Panc1 (cell line): ENCODE measurements at regions not wholly inside any gene's neighbourhood (a gene's known extent, or its start where the extent isn't known, plus 50 kb on each side); places are given as distances from the start of the nearest gene placed in this dataset.

ENCODE experiments used
- ATAC-seq: fragments of 200-7000 bp; cut with Tn5 transposase; 2 replicates; pipeline ENCODE4 v1.9.1; 2020; ENCODE audit warnings: mild to moderate bottlenecking, moderate library complexity
- BruUV-seq: library from RNA; stranded (reverse); fragments of 400-500 nt; replicated peaks from 2 replicates; lab custom pipeline; 2021; lab: Mats Ljungman, UMichigan
- CTCF ChIA-PET: fragments of 300-600 bp; sonication (Branson Sonifier 250); formaldehyde crosslinking; loops from one replicate; lab custom pipeline; 2022; ENCODE audit warnings: antibody characterized with exemption; lab: Charles Lee
- POLR2A ChIA-PET: fragments of 300-600 bp; sonication (Branson Sonifier 250); formaldehyde crosslinking; loops from one replicate; lab custom pipeline; 2022; ENCODE audit warnings: antibody characterized with exemption; lab: Charles Lee
- DNase-seq: peaks from one replicate; pipeline ENCODE4 v3.0.0-alpha.2; 2010; ENCODE audit warnings: low read depth, low spot score
- H3K27ac ChIP-seq: 2 replicates; pipeline ENCODE4 v1.5.1; 2011; ENCODE audit warnings: mild to moderate bottlenecking, low read length, inconsistent platforms
- H3K27me3 ChIP-seq: fragments of 200-500 bp; sonication (Bioruptor generic); 2 replicates; pipeline ENCODE4 v1.6.0; 2014; ENCODE audit warnings: low read length, inconsistent platforms; ENCODE audit not compliant: control insufficient read depth, insufficient read depth
- H3K36me3 ChIP-seq: fragments of 200-500 bp; sonication (Bioruptor generic); 2 replicates; pipeline ENCODE4 v1.5.1; 2014; ENCODE audit warnings: inconsistent platforms, mild to moderate bottlenecking, low read length, moderate library complexity; ENCODE audit not compliant: control insufficient read depth, insufficient read depth
- H3K4me1 ChIP-seq: 2 replicates; pipeline ENCODE4 v1.5.1; 2011; ENCODE audit warnings: inconsistent platforms, mild to moderate bottlenecking, low read length, moderate library complexity; ENCODE audit not compliant: control insufficient read depth, insufficient read depth
- H3K4me3 ChIP-seq, 2 experiments: 2 replicates each; pipeline ENCODE4 v1.5.1; 2011 to 2012; ENCODE audit warnings: low read depth in 2 of 2, low read length in 2 of 2, mild to moderate bottlenecking in 2 of 2, inconsistent platforms in 1 of 2, moderate library complexity in 1 of 2
- H3K9me3 ChIP-seq: fragments of 200-500 bp; sonication (Bioruptor generic); 2 replicates; pipeline ENCODE4 v1.5.1; 2014; ENCODE audit warnings: low read depth, mild to moderate bottlenecking, inconsistent platforms, low read length, moderate library complexity; ENCODE audit not compliant: control insufficient read depth, insufficient read depth
- CTCF ChIP-seq: fragments of 450-650 bp; IDR thresholded peaks from 2 replicates; pipeline ENCODE4 v1.5.1; 2017; ENCODE audit warnings: mild to moderate bottlenecking
- POLR2AphosphoS5 ChIP-seq: IDR thresholded peaks from 2 replicates; pipeline ENCODE4 v1.6.1; 2012; ENCODE audit warnings: mild to moderate bottlenecking, low read depth, low read length, moderate library complexity
- REST ChIP-seq, 2 experiments: IDR thresholded peaks; 2 replicates each; pipeline ENCODE4 v1.6.1; 2011 to 2012; ENCODE audit warnings: low read depth in 2 of 2, control low read depth in 1 of 2, low read length in 1 of 2, mild to moderate bottlenecking in 1 of 2, moderate library complexity in 1 of 2; ENCODE audit not compliant: insufficient read depth in 1 of 2
- SIN3A ChIP-seq: IDR thresholded peaks from 2 replicates; pipeline ENCODE4 v1.6.1; 2012; ENCODE audit warnings: low read depth, mild to moderate bottlenecking, low read length, moderate library complexity, borderline replicate concordance; ENCODE audit not compliant: insufficient read depth
- TCF7L2 ChIP-seq: IDR thresholded peaks from 2 replicates; pipeline ENCODE4 v1.6.1; 2011; ENCODE audit warnings: mild to moderate bottlenecking, low read depth, low read length, inconsistent platforms
- in situ Hi-C: cut with HindIII; loops from 2 replicates; pipeline ENCODE4 v1.10.0; 2016; ENCODE audit warnings: low sequenced_read_pairs, low pct_unique_long_range_greater_than_20kb
- intact Hi-C: fragments of 100-400 bp; cut with micrococcal nuclease; formaldehyde crosslinking; loops from one replicate; pipeline ENCODE4 v1.10.0; 2022; ENCODE audit not compliant: unreplicated experiment

DNA sequence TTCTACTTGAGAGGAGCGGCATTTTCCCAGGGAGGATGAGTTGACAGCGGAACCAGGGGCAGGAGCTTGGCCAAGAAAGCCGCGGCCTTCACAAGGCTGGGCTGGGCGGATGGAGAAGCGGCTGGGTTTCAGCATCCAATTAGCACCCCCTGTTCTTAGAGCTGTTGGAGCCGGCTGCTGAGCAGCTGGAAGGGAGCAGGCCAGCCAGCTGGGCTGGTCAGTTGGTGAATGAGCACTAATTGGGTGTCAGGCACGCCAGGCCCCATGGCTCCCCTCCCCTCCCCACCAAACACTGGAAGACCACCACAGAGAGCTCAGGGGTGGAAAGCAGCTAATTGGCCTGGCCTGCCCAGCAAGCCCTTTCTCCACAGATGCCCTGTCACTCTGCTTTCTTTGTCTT lies 245.6 kb downstream of the RRAGC start:
- ChIA-PET CTCF (no interaction called here), POLR2A (interaction anchor here (0.7 kb wide), 1 partner anchor 149 kb away, joined by 3 read pairs; no protein-coding TSS in a partner anchor)
- Histone ChIP-seq H3K4me1 (no peaks in the 10 kb centered on the region), H3K27me3 (peaks cover 4% of the 10 kb centered on the region), H3K27ac (no peak overlapping the region), H3K36me3 (no peaks in the 10 kb centered on the region), H3K9me3 (no peaks in the 10 kb centered on the region), H3K4me3 (no peak overlapping the region)
- in situ Hi-C loops (no loop called here), intact Hi-C loops (no loop called here)
- TF ChIP-seq TCF7L2 = no peak
- TF ChIP-seq SIN3A = no peak
- no peak for TF ChIP-seq POLR2AphosphoS5
- TF ChIP-seq REST (IDR thresholded peaks at IDR 0.05; ENCODE audit: insufficient read depth in 1 of 2, low read depth in 2 of 2, low read length in 1 of 2) = no peak
- TF ChIP-seq CTCF = no peak
- ATAC-seq = no peak
- BruUV-seq = no TSS peak
- no peak for DNase-seq

GRCh38 chr1:38612951-38613350 lies 246.6 kb downstream of the RRAGC start:
- POLR2A ChIA-PET = no interaction called here
- no peaks in the 10 kb centered on the region for H3K9me3 ChIP-seq
- no peak for TF ChIP-seq REST (IDR thresholded peaks at IDR 0.05; ENCODE audit: insufficient read depth in 1 of 2, low read depth in 2 of 2, low read length in 1 of 2)
- no peak for TF ChIP-seq TCF7L2
- TF ChIP-seq CTCF = no peak
- TF ChIP-seq SIN3A = no peak
- TF ChIP-seq POLR2AphosphoS5 = no peak
- intact Hi-C loops (no loop called here), in situ Hi-C loops (no loop called here)
- H3K27me3 ChIP-seq = peaks cover 3% of the 10 kb centered on the region; the same call in 1 of the 2 replicates
- no TSS peak for BruUV-seq
- no peaks in the 10 kb centered on the region for H3K36me3 ChIP-seq
- H3K27ac ChIP-seq = no peak overlapping the region
- CTCF ChIA-PET = no interaction called here
- no peak for DNase-seq
- no peak for ATAC-seq
- H3K4me1 ChIP-seq = no peaks in the 10 kb centered on the region
- H3K4me3 ChIP-seq = no peak overlapping the region
